NCI-H1436 treated with DMSO at 0.1 percent for 48 hours (cell line): ENCODE measurements at regions not wholly inside any gene's neighbourhood (a gene's known extent, or its start where the extent isn't known, plus 50 kb on each side); places are given as distances from the start of the nearest gene placed in this dataset.

Experiments
- DNase-seq: peaks from one replicate; lab custom pipeline; 2025; lab: John Stamatoyannopoulos, UW

DNA sequence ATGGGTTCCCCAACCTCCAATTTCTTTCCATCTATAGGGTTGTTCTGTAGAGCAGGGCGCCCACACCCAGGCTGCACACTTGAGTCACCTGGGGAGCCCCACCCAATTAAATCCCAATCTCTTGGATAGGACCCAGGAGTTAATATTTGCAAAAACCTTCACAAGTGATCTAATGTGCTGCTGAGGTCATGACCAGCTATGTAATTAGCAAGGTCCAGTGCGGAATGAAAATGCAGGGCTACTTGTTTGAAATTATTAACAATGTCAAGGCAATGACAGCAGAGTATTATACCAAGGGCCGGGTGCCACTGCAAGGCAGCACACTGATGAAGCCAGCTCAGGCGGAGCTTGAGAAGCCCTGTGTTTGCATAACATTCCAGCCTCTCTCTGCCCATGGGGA lies 302.7 kb downstream of the MAF start:
- no peak for DNase-seq

DNA sequence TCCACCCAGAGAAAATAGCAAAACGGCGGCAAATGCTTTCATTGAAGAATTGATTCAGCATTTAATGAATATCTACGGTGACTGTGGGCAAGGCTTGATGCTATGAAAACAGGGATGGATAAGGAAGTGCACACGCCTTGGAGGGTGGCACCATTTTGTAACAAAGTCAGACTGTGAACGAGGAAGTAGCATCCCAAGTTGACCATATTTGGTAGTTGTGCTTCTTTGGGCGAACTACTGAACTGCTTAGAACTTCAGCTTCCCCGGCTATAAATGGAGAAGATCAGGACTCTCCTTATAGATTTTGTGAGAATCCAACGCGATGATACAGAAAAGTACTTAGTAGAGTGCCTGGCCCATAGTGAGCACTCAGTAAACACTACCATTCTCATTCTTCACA lies 303.2 kb downstream of the MAF start:
- no peak for DNase-seq

GRCh38 chr16:79296491-79296890 lies 304.0 kb downstream of the MAF start:
- DNase-seq: no peak

DNA sequence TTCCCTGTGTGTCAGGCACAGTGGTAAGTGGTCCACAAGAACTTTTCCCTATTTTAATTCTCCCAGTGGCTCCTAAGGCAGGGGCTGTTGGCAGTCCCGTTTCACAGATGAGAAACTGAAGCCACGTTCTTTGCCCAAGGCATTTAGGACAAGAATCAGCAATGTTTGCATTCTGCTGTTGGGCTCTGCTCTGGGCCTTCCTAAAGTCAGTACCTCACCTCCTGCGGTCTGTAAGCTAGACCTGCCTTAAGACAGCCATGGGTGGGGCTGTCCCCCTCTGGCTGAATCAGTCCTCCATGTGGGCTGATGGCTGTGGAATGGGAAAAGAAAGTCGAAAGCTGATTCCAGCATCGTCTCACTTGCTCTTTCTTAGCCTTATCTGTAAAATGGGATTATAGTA lies 304.8 kb downstream of the MAF start:
- DNase-seq: no peak

DNA sequence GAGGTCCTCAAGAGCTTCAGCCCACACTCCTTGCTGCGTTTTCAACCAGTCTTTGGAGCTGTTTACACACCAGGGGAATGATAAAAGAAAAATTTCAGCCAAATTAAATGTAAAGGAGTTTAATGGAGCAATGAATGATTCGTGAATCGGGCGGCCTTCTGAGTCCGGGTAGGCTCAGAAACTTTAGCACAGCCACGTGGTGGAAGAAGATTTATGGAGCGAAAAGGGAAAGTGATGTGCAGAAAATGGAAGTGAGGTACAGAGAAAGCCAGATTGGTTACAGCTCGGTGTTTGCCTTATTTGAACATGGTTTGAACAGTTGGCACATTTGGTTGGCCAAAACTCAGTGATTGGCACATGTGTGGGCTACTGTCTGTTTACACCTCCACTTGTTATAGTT lies 305.4 kb downstream of the MAF start:
- DNase-seq: no peak

DNA sequence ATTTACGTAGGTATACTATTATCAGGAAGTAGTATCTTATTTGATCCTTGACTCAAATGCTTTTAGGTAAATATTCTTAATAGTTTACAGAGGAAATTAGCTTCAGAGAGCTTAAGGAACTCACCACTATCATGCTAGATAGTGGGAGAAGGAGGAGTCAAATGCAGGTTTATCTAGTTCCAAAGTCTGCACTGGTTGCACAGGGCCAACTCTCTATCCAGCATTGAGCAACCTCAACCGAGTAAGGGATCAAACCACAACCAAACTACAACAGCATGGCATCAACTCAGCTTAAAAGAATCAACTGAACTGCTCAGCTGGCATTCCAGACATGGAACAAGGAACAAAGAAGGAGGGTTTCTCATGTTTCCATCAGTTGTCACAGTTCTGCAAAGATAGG lies 306.0 kb downstream of the MAF start:
- DNase-seq: no peak

DNA sequence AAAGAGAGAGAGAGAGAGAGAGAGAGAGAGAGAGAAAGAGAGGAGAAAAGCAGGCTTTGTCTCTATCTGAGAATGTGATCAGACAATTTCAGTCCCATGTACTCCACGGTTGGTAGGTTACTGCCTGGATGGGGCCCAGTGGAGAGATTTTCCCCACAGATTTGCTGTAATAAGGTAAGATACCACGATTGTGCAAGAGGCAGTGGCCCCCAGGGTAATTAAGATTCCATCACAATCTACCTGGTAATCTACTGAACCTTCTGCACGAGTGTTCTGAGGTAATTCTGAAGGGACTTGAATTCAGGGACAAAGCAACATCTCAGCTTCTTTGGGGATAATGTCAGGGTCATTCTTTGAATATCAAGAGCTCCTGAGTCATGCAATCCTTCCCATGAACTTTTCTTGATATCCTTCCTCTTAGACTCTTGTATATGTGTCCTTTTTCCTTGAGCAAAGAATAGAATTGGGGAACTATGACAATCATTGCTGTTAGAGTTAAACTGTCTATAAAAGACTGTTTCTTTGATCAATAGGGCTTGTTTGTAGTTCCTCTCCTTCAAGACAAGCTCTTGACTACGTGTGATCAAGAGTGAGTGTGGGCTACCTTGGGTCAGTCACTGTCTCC lies 306.6 kb downstream of the MAF start:
- DNase-seq: no peak

GRCh38 chr16:79288066-79288465 lies 312.5 kb downstream of the MAF start:
- DNase-seq: no peak

- no peak for DNase-seq
These were observed 313.1 kb downstream of the MAF start for GRCh38 chr16:79287424-79287917.

GRCh38 chr16:79286646-79287423 lies 313.7 kb downstream of the MAF start:
- peak; percentile 79 for DNase-seq

GRCh38 chr16:79284766-79285165 lies 315.8 kb downstream of the MAF start:
- no peak for DNase-seq

DNA sequence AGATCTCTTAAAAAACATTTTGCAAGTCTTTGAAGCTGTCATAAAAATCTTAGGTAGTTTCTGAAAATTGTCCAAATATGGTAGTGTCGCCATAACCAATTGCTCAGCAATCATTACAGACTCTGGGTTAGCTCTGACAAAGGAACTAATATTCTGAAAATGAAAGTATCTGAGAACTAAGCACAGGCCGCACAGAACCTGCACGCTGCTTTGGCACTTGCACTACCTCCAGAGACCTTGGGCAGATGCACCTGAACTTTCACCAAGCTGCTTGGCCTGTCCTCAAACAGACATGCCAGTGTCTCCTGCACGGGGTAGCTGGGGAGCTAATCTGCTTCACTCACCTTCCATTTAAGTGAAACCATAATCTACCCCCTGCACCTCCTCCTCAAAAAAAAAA lies 317.0 kb downstream of the MAF start:
- no peak for DNase-seq

DNA sequence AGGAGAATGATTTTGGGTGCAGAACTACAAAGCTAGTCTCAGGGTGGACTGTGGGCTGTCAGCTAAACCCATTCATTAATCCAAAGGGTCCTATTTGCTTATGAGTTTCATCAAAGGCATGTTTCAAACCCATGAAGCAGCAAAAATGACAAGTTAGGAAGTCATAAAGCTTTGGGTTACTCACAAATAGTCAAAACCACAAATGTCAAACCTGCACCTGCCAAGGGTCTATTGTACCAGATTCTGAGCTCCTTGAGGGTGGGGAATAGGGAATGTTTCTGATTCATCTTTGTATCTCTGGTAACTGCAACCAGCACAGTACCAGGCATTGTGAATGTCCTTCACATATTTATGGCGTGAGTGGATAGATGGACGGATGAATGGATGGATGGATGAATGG lies 317.7 kb downstream of the MAF start:
- no peak for DNase-seq

DNA sequence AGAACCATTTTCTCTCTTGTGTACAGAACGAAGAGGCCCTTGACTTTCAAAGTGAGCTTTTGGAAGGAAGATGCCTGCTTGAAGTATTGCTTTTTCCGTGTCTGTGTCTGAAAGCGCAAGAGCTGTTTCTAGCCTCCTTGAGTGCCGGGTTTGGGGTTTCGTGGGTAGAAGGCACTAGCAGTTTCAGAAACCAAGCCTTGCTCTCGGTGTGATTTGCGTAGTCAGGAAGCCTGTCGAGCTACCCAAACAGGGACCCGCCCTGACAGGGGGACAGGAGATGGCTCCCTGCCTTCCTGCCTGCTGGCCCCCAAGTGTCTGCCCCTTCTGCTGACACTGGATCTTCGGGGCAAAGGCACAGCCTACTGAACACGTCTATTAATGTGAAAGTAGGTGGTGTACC lies 322.0 kb downstream of the MAF start:
- DNase-seq: no peak

DNA sequence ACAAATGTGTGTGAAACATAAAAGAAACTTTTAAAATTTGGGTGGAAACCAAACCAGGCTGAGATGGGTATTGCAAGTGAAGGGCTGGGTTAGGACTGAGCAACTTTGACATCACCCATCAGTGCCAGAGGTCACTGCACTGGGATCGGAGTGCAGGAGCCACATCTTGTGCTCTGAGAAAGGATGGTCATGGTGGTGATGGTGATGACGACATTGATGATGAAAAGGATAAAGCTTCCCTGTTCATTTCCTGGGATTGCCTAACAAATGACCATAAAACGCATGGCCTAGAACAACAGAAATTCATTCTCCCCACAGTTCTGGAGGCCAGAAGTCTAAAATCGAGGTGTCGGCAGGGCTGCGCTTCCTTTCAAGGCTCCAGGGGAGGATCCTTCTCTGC lies 324.0 kb downstream of the MAF start:
- DNase-seq: no peak

DNA sequence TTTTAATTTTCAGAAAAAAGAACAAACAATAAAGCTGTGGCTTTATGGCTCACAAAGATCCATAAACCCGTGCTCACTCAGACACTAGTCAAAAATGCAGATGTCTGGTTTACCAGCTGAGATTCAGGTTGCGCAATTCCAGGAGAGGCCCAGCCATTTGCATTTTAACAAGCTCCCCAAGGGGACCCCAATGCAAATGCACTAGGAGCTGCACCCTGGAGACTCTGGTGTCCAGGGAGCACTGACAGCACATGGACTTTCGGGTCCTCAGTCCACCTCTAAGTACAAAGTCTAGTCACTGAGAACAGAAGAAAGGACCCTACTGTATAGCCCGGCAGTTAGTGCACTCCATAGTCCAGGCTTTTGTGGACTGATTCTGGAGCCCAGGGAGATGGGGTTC lies 326.3 kb downstream of the MAF start:
- no peak for DNase-seq

DNA sequence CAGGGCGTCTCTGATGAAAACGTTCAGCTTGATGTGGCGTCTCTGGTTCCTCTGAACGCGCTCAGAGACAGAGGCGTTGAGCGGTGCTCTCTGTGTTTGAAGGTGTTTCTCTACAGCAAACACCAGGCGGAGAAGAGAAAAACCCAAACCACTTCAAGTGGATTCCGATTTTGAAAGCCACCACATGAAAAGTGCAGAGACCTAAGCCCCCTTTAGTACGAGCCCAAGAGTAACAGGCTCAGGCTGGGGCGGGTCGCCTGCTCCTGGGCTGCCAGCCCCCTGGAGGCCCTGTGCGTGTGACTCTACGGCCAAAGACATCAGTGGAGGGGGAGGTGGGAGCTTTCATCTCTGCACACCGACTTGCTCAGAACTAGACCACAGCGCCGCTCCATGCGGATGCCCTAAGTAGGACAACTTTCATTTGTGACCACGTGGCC lies 328.4 kb downstream of the MAF start:
- no peak for DNase-seq

- DNase-seq: no peak
These were observed 329.0 kb downstream of the MAF start for GRCh38 chr16:79271583-79271982.

DNA sequence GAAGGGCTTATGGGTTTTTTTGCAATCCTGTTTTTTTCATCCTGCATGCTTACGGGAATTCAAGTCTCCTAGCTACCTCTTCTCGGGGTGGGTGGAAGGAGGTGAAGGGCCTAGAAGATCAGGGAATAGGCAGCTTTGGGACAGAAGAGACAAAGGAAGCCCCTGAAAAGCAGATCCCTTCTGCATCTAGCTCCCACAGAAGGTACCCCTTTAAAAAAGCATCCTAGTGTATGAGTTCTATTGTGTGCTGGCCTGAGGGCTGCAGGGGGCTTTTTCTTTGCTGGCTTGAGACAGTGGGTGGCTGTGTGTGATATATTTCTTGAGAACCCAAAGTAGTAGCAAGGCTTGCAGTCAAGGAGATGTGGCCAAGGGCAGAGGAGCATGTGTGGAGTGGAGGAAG lies 330.5 kb downstream of the MAF start:
- no peak for DNase-seq

DNA sequence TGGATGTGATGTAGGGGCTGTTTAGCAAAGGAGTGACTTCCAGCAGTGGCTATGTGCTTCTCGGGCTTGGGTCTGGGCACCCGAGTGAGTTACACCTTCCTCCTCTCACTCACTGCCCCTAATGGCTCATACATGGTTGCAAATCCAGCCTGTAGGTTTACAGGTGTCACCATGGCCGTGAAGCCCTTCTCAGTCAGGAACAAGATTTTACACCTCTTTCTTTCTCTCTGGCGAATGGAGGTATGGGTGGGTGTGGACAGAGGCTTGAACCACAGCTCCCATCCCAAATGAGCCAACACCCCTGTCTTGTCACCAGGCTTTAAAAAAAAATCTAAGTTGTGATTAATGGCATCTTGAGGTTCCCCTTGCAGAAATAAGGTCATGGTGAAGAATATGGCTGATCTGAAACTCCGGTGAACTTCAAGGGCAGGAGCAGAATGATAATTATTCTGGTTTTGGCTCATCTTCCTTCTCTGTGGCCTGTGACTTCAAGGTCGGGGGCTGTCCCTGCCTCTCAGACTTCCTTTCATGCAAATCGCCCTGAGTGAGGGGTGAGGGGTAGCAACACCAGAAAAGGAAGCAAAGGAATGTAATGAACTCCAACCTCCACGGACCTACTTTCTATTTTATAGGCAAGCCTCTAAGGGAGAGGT lies 331.2 kb downstream of the MAF start:
- no peak for DNase-seq

GRCh38 chr16:79267781-79268180 lies 332.8 kb downstream of the MAF start:
- no peak for DNase-seq

DNA sequence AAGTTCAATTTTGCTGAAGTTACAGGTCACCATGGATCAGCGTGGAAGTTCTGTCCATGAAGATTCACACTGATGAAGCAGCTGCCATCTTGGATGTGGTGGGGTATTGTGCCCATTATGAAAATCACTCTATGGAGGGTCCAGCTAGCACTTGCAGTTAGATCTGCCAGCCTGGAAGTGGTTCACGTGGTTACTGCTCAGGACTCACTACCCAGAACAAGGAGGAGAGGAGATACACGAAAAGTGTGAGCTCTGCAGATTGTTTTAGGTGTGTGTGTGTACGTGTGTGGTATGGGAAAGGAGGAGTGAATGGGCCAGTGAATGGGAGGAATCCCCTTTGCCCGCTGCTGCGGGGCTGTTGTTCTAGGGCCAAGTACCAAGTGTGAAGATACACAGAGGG lies 333.4 kb downstream of the MAF start:
- no peak for DNase-seq

DNA sequence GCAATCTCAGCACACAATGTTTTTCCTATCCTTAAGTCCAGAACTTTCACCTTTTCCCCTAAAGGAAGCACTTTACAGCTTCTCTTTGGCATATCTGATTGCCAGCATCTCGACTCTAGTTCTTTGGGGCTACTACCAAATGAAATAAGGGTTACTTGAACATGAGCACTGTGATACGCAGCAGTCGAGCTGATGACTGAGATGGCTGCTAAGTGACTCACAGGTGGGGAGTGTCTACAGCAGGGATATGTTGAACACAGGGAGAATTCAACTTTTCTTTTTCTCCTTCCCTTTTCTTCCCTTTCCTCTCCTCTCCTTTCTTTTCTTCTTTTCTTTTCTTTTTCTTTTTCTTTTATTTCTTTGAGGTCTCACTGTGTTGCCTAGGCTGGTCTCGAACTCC lies 334.8 kb downstream of the MAF start:
- no peak for DNase-seq
